Gastroesophageal sphincter (tissue), 4 donors: ENCODE measurements at regions not wholly inside any gene's neighbourhood (a gene's known extent, or its start where the extent isn't known, plus 50 kb on each side); places are given as distances from the start of the nearest gene placed in this dataset.
"Not testable (repeated sequence)": the region's sequence is repeated elsewhere in the genome, so short reads cannot be mapped to it uniquely, and the experiment has no call there.

Source experiments
- ATAC-seq: fragments of 150-250 bp; one replicate; pipeline ENCODE4 v1.9.1; 2016; ENCODE audit warnings: mild to moderate bottlenecking, moderate library complexity
- H3K27ac ChIP-seq, 4 donors: fragments of 200-600 bp; sonication (generic) in 3 of 4; 1 replicate in 3 of 4; 2 replicates in 1 of 4; pipeline ENCODE4 v1.5.1; 2016 to 2019
- H3K27me3 ChIP-seq: fragments of 200-600 bp; sonication (generic); one replicate; pipeline ENCODE4 v1.5.1; 2019
- H3K36me3 ChIP-seq, 2 donors: fragments of 200-600 bp; sonication (generic); one replicate each; pipeline ENCODE4 v1.5.1; 2019; ENCODE audit warnings: control low read depth in 1 of 2
- H3K4me1 ChIP-seq, 3 donors: fragments of 200-600 bp; sonication (generic); 1 replicate in 2 of 3; 2 replicates in 1 of 3; pipeline ENCODE4 v1.5.1; 2016 to 2019; ENCODE audit warnings: control low read depth in 2 of 3
- H3K4me3 ChIP-seq, 2 donors: fragments of 200-600 bp; sonication (generic); one replicate each; pipeline ENCODE4 v1.5.1; 2019; ENCODE audit warnings: mild to moderate bottlenecking in 1 of 2, moderate library complexity in 1 of 2
- H3K9me3 ChIP-seq, 3 donors: fragments of 200-600 bp; sonication (generic); one replicate each; pipeline ENCODE4 v1.5.1; 2017 to 2019; ENCODE audit warnings: control low read depth in 2 of 3
- CTCF ChIP-seq, 4 experiments: fragments of 200-600 bp in 2 of 4; fragments of 450-650 bp in 2 of 4; sonication (generic) in 1 of 4; IDR thresholded peaks; one replicate each; pipeline ENCODE4 v1.5.1; 2017 to 2019; ENCODE audit warnings: antibody characterized with exemption in 4 of 4, mild to moderate bottlenecking in 2 of 4, moderate library complexity in 2 of 4
- EP300 ChIP-seq: sonication (generic); formaldehyde crosslinking; IDR thresholded peaks from one replicate; pipeline ENCODE4 v1.6.1; 2017; ENCODE audit warnings: antibody characterized with exemption, mild to moderate bottlenecking
- POLR2A ChIP-seq, 2 donors: fragments of 450-650 bp; IDR thresholded peaks; one replicate each; pipeline ENCODE4 v1.6.1; 2017; ENCODE audit warnings: antibody characterized with exemption in 2 of 2, mild to moderate bottlenecking in 2 of 2, moderate library complexity in 1 of 2
- POLR2AphosphoS5 ChIP-seq: sonication (generic); formaldehyde crosslinking; IDR thresholded peaks from one replicate; pipeline ENCODE4 v1.6.1; 2017; ENCODE audit warnings: antibody characterized with exemption
- WGBS, 2 donors: methylation state at CpG; one replicate each; pipeline ENCODE4 v1.1.5; 2018; ENCODE audit warnings: low coverage in 1 of 2; 5-methylcytosine and 5-hydroxymethylcytosine counted together

DNA sequence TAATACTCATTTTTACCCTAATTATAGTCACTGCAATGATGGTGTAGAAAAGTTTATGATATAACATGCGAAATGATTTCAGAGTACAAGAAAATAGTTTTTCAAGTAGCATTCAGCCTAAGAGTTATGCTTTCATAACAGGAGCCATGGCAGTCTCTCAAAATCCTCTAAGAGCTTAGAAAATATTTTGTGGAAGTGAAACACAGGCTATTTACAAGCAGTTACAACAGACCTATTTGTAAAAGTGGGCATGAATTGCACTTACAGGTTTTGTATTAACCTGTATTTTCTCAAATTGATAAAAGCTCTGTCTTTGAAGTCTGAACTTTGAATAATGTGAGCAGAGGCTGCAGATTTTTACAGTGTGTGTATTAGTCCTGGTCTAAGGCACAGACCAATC lies 523.3 kb downstream of the LRRC70 start:
- Histone ChIP-seq H3K27ac (no peak overlapping the region), H3K4me3 (no peak overlapping the region), H3K4me1 (no peaks in the 10 kb centered on the region), H3K9me3 (no peaks in the 10 kb centered on the region), H3K36me3 (no peaks in the 10 kb centered on the region), H3K27me3 (no peaks in the 10 kb centered on the region)
- 29 to 64% methylated on average over 1 of the region's 1 CpG for WGBS, 2 donors
- TF ChIP-seq POLR2AphosphoS5 = no peak
- no peak for TF ChIP-seq CTCF (IDR thresholded peaks at IDR 0.05)
- TF ChIP-seq EP300 = no peak
- TF ChIP-seq POLR2A (IDR thresholded peaks at IDR 0.05) = no peak
- no peak for ATAC-seq

DNA sequence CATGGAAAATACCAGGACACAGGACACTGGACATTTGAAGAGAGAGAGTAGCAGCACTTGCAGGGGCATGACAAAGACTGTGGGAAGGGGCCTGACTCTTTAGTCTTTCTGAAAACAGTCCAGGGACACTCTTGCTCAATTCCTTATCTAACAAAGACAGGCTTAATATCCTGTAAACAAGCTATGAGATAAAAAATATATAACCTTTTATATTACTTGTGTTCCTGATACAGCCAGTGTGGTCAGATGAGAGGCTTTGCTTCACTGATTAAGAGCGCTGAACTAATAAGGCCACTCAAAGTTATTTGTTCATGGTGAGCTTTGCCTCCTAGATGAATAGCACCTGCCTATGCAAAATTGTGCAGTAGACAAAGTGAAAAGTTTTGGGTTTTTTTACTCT lies 518.7 kb downstream of the LRRC70 start:
- TF ChIP-seq CTCF (IDR thresholded peaks at IDR 0.05) (no peak), POLR2AphosphoS5 (no peak), POLR2A (IDR thresholded peaks at IDR 0.05) (no peak), EP300 (no peak)
- no peaks in the 10 kb centered on the region for H3K36me3 ChIP-seq
- H3K4me3 ChIP-seq = no peak overlapping the region
- no peak overlapping the region for H3K27ac ChIP-seq
- no peak for ATAC-seq
- WGBS, 2 donors = 92 to 93% methylated on average over 1 of the region's 1 CpG
- H3K27me3 ChIP-seq = no peaks in the 10 kb centered on the region
- no peaks in the 10 kb centered on the region for H3K4me1 ChIP-seq
- no peaks in the 10 kb centered on the region for H3K9me3 ChIP-seq

- WGBS, 2 donors = 71 to 83% methylated on average over 6 of the region's 6 CpGs
- H3K4me3 ChIP-seq = no peak overlapping the region
- TF ChIP-seq CTCF (IDR thresholded peaks at IDR 0.05) = no peak
- TF ChIP-seq EP300 = no peak
- TF ChIP-seq POLR2A (IDR thresholded peaks at IDR 0.05) = no peak
- TF ChIP-seq POLR2AphosphoS5 = no peak
- ATAC-seq = no peak
- no peaks in the 10 kb centered on the region for H3K4me1 ChIP-seq
- no peak overlapping the region for H3K27ac ChIP-seq
- H3K9me3 ChIP-seq = peaks cover 0 to 7% (median 0%) of the 10 kb centered on the region in 3 donors
- H3K36me3 ChIP-seq = no peaks in the 10 kb centered on the region
- H3K27me3 ChIP-seq = peaks cover 6% of the 10 kb centered on the region
Measured at GRCh38 chr5:63094730-63095129, 516.1 kb downstream of the LRRC70 start.

GRCh38 chr5:63089147-63089546 lies 510.5 kb downstream of the LRRC70 start:
- 63 to 71% methylated on average over 1 of the region's 1 CpG for WGBS, 2 donors
- TF ChIP-seq EP300 (no peak), POLR2AphosphoS5 (no peak), CTCF (IDR thresholded peaks at IDR 0.05) (no peak), POLR2A (IDR thresholded peaks at IDR 0.05) (no peak)
- no peak overlapping the region for H3K27ac ChIP-seq
- H3K27me3 ChIP-seq = peaks cover 6% of the 10 kb centered on the region
- H3K36me3 ChIP-seq = no peaks in the 10 kb centered on the region
- no peaks in the 10 kb centered on the region for H3K4me1 ChIP-seq
- H3K9me3 ChIP-seq = peaks cover 0 to 7% (median 0%) of the 10 kb centered on the region in 3 donors
- ATAC-seq = no peak
- no peak overlapping the region for H3K4me3 ChIP-seq

DNA sequence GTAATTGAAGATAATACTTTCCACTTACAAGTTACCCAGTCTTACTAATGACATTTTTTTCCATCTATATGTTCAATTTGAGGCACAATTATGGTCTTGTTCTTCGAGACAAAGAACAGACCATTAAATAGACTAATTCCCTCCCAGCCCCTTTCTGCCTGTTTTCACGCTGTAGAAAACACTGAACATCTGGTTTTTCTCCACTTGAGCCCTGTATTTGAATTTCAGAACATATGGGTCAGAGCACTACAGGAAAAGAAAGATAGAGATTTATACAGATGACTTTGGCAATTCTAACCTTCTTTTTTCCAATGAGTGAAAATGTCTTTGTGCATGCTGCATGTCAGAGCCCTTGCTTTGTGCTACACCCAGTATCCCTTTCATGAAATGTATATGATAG lies 506.9 kb downstream of the LRRC70 start:
- Histone ChIP-seq H3K4me3 (no peak overlapping the region), H3K4me1 (no peaks in the 10 kb centered on the region), H3K27ac (no peak overlapping the region), H3K9me3 (peaks cover 0 to 4% (median 0%) of the 10 kb centered on the region in 3 donors), H3K36me3 (no peaks in the 10 kb centered on the region), H3K27me3 (peaks cover 4% of the 10 kb centered on the region)
- no peak for ATAC-seq
- WGBS, 2 donors = 8 to 29% methylated on average over 2 of the region's 2 CpGs
- TF ChIP-seq POLR2AphosphoS5 (no peak), EP300 (no peak)

- not testable (repeated sequence) for H3K9me3 ChIP-seq, H3K27me3 ChIP-seq, H3K4me3 ChIP-seq, H3K27ac ChIP-seq, ATAC-seq, H3K36me3 ChIP-seq, H3K4me1 ChIP-seq
- WGBS, 2 donors = no CpG with 5 or more reads among the region's 22 CpGs
Measured at GRCh38 chr5:63083689-63084088, 505.1 kb downstream of the LRRC70 start.
